GM12865 (cell line): ENCODE measurements at regions not wholly inside any gene's neighbourhood (a gene's known extent, or its start where the extent isn't known, plus 50 kb on each side); places are given as distances from the start of the nearest gene placed in this dataset.

Experiments used
- DNase-seq: peaks from one replicate; pipeline ENCODE4 v3.0.0; 2010; ENCODE audit warnings: low read depth
- H3K4me3 ChIP-seq: 2 replicates; pipeline ENCODE4 v1.5.1; 2011; ENCODE audit warnings: mild to moderate bottlenecking, low read depth, low read length, control low read depth
- CTCF ChIP-seq: IDR thresholded peaks from 2 replicates; pipeline ENCODE4 v1.5.1; 2011; ENCODE audit warnings: low read length, control low read depth, low read depth, inconsistent platforms; ENCODE audit not compliant: insufficient read depth; ENCODE audit errors: missing control alignments

GRCh38 chr7:115825456-115826115, 205.0 kb downstream of the TFEC start:
- H3K4me3 ChIP-seq = no peak overlapping the region
- no peak for DNase-seq
- TF ChIP-seq CTCF = no peak

- no peak overlapping the region for H3K4me3 ChIP-seq
- DNase-seq = no peak
- no peak for TF ChIP-seq CTCF
These were observed 207.8 kb downstream of the TFEC start for GRCh38 chr7:115822801-115823200.

- no peak for DNase-seq
- no peak overlapping the region for H3K4me3 ChIP-seq
- TF ChIP-seq CTCF = no peak
These were observed 208.2 kb downstream of the TFEC start for GRCh38 chr7:115822380-115822779.

- H3K4me3 ChIP-seq = no peak overlapping the region
- no peak for DNase-seq
- TF ChIP-seq CTCF = no peak
These were observed 214.1 kb downstream of the TFEC start for GRCh38 chr7:115816318-115816974.

- no peak for DNase-seq
- no peak for TF ChIP-seq CTCF
- H3K4me3 ChIP-seq = no peak overlapping the region
These were observed 217.8 kb downstream of the TFEC start for GRCh38 chr7:115812794-115813193.

GRCh38 chr7:115805458-115805857, 225.1 kb downstream of the TFEC start:
- no peak for TF ChIP-seq CTCF
- H3K4me3 ChIP-seq = no peak overlapping the region
- no peak for DNase-seq

- no peak for DNase-seq
- H3K4me3 ChIP-seq = no peak overlapping the region
- no peak for TF ChIP-seq CTCF
These were observed 228.1 kb downstream of the TFEC start for GRCh38 chr7:115802415-115802814.
